Liver (tissue), 8 donors: ENCODE measurements at regions not wholly inside any gene's neighbourhood (a gene's known extent, or its start where the extent isn't known, plus 50 kb on each side); places are given as distances from the start of the nearest gene placed in this dataset.

Source experiments
- DNase-seq: peaks from one replicate; pipeline ENCODE4 v3.0.0-alpha.2; 2017; ENCODE audit warnings: low spot score
- H3K27ac ChIP-seq, 2 donors: one replicate each; pipeline ENCODE4 v1.7.0; 2013; ENCODE audit warnings: inconsistent platforms in 2 of 2, low read length in 2 of 2, control low read depth in 1 of 2, low read depth in 1 of 2, mild to moderate bottlenecking in 1 of 2
- H3K27me3 ChIP-seq, 4 donors: one replicate each; pipeline versions ENCODE4 v1.6.1 to v1.7.0; 2013; ENCODE audit warnings: low read length in 3 of 4, inconsistent platforms in 1 of 4, mild to moderate bottlenecking in 1 of 4, moderate library complexity in 1 of 4; ENCODE audit not compliant: control insufficient read depth in 4 of 4, insufficient read depth in 4 of 4
- H3K36me3 ChIP-seq, 4 donors: one replicate each; pipeline versions ENCODE4 v1.6.1 to v1.7.0; 2013; ENCODE audit warnings: low read length in 3 of 4, mild to moderate bottlenecking in 3 of 4, low read depth in 1 of 4, moderate library complexity in 1 of 4; ENCODE audit not compliant: control insufficient read depth in 4 of 4, insufficient read depth in 3 of 4
- H3K4me1 ChIP-seq, 4 donors: one replicate each; pipeline versions ENCODE4 v1.6.1 to v1.7.0; 2013; ENCODE audit warnings: low read length in 3 of 4, mild to moderate bottlenecking in 3 of 4, moderate library complexity in 1 of 4; ENCODE audit not compliant: control insufficient read depth in 4 of 4, insufficient read depth in 4 of 4
- H3K4me3 ChIP-seq, 3 donors: one replicate each; pipeline versions ENCODE4 v1.6.1 to v1.7.0; 2013; ENCODE audit warnings: low read length in 3 of 3, control low read depth in 1 of 3, low read depth in 1 of 3, mild to moderate bottlenecking in 1 of 3
- H3K9ac ChIP-seq, 2 donors: one replicate each; pipeline ENCODE4 v1.7.0; 2013; ENCODE audit warnings: low read length in 2 of 2, mild to moderate bottlenecking in 2 of 2, moderate library complexity in 2 of 2, control low read depth in 1 of 2, low read depth in 1 of 2
- H3K9me3 ChIP-seq, 4 donors: one replicate each; pipeline versions ENCODE4 v1.6.1 to v1.7.0; 2013; ENCODE audit warnings: low read length in 3 of 4; ENCODE audit not compliant: control insufficient read depth in 4 of 4
- EGR1 ChIP-seq, 2 donors: IDR thresholded peaks; 2 replicates each; pipeline ENCODE4 v1.6.1; 2016 to 2018; ENCODE audit warnings: antibody characterized with exemption in 2 of 2, low read depth in 2 of 2
- FOXA1 ChIP-seq: IDR thresholded peaks from 2 replicates; pipeline ENCODE4 v1.6.1; 2016; ENCODE audit warnings: antibody characterized with exemption
- FOXA2 ChIP-seq: IDR thresholded peaks from 2 replicates; pipeline ENCODE4 v1.6.1; 2016; ENCODE audit warnings: antibody characterized with exemption
- GABPA ChIP-seq, 2 donors: IDR thresholded peaks in 1 of 2; conservative IDR thresholded peaks in 1 of 2; 2 replicates each; pipeline ENCODE4 v1.6.1; 2016; ENCODE audit warnings: antibody characterized with exemption in 2 of 2, mild to moderate bottlenecking in 1 of 2, moderate library complexity in 1 of 2
- HNF4A ChIP-seq, 2 donors: conservative IDR thresholded peaks; 2 replicates each; pipeline ENCODE4 v1.6.1; 2016; ENCODE audit warnings: antibody characterized with exemption in 2 of 2, mild to moderate bottlenecking in 2 of 2
- HNF4G ChIP-seq: IDR thresholded peaks from 2 replicates; pipeline ENCODE4 v1.6.1; 2016; ENCODE audit warnings: antibody characterized with exemption
- JUND ChIP-seq, 2 donors: IDR thresholded peaks; 2 replicates each; pipeline ENCODE4 v1.6.1; 2016; ENCODE audit warnings: antibody characterized with exemption in 2 of 2
- NR2F2 ChIP-seq: IDR thresholded peaks from 2 replicates; pipeline ENCODE4 v1.6.1; 2016; ENCODE audit warnings: antibody characterized with exemption
- RAD21 ChIP-seq, 2 donors: IDR thresholded peaks; 2 replicates each; pipeline ENCODE4 v1.6.1; 2016; ENCODE audit warnings: antibody characterized with exemption in 2 of 2, mild to moderate bottlenecking in 2 of 2
- RXRA ChIP-seq, 2 donors: IDR thresholded peaks; 2 replicates each; pipeline ENCODE4 v1.6.1; 2017 to 2018; ENCODE audit warnings: antibody characterized with exemption in 2 of 2, mild to moderate bottlenecking in 1 of 2
- SP1 ChIP-seq: IDR thresholded peaks from 2 replicates; pipeline ENCODE4 v1.6.1; 2018; ENCODE audit warnings: antibody characterized with exemption, mild to moderate bottlenecking
- TAF1 ChIP-seq: conservative IDR thresholded peaks from 2 replicates; pipeline ENCODE4 v1.6.1; 2016; ENCODE audit warnings: antibody characterized with exemption, mild to moderate bottlenecking
- YY1 ChIP-seq: IDR thresholded peaks from 2 replicates; pipeline ENCODE4 v1.6.1; 2016; ENCODE audit warnings: antibody characterized with exemption, mild to moderate bottlenecking
- whole genome bisulfite sequencing: extraction: QIAGEN DNeasy Blood & Tissue Kit; methylation state at CpG from one replicate; pipeline ENCODE4 v1.1.7; 2013; 5-methylcytosine and 5-hydroxymethylcytosine counted together
- TF ChIP-seq, protein P1 (sequence below): IDR thresholded peaks from 2 replicates; pipeline ENCODE4 v1.6.1; 2016; ENCODE audit warnings: antibody characterized with exemption
- TF ChIP-seq, protein P2 (sequence below): IDR thresholded peaks from 2 replicates; pipeline ENCODE4 v1.6.1; 2016; ENCODE audit warnings: antibody characterized with exemption
- TF ChIP-seq, protein P3 (sequence below): fragments of 150-350 bp; IDR thresholded peaks from 2 replicates; pipeline ENCODE4 v1.5.1; 2017; ENCODE audit warnings: improper control_type of control experiment, low read depth, low read length; ENCODE audit not compliant: missing input control
- TF ChIP-seq, protein P4 (sequence below): IDR thresholded peaks from 2 replicates; pipeline ENCODE4 v1.6.1; 2016; ENCODE audit warnings: antibody characterized with exemption
- TF ChIP-seq, protein P5 (sequence below): IDR thresholded peaks from 2 replicates; pipeline ENCODE4 v1.6.1; 2016; ENCODE audit warnings: antibody characterized with exemption, mild to moderate bottlenecking
- donor health status: healthy.
- donor health status: healthy.
- donor health status: healthy.
- donor health status: healthy.
- donor health status: healthy.

DNA sequence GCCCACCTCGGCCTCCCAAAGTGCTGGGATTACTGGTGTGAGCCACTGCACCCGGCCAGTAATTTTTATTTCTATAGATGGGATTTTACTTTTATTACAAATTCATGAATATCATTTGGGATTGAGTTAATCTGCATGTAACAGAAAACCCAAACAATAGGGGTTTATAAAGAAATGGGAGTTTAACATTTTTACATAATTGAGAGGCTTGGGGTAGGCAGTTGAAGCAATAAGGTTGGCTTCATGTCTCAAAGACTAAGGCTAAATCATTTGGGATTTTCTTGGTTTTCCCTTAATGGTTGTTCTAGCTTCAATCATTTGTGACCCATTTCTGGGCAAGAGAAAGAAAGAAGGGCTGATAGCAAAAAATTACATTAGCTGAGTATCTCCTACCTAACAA, 118.7 kb upstream of the FOXD3 start:
- Histone ChIP-seq H3K4me3 (no peak overlapping the region), H3K27me3 (peaks cover 0 to 8% (median 2%) of the 10 kb centered on the region in 4 donors), H3K9me3 (no peaks in the 10 kb centered on the region), H3K36me3 (no peaks in the 10 kb centered on the region), H3K4me1 (no peaks in the 10 kb centered on the region), H3K27ac (no peak overlapping the region), H3K9ac (no peak overlapping the region)
- DNase-seq, result no peak
- TF ChIP-seq FOXA2, result no peak
- WGBS, result 80% methylated on average over 2 of the region's 2 CpGs

DNA sequence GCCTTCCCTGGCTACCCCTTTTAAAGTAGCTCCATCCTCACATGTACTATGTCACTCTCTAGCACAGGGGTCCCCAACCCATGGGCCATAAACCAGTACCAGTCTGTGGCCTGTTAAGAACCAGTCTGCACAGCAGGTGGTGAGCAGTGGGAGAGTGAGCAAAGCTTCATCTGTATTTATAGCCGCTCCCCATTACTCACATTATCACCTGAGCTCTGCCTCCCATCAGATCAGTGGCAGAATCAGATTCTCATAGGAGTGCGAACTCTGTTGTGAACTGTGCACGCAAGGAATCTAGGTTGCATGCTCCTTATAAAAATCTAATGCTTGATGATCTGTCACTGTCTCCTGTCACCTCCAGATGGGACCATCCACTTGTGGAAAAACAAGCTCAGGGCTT, 116.6 kb upstream of the FOXD3 start:
- TF ChIP-seq RXRA (IDR thresholded peaks at IDR 0.05), result no peak
- TF ChIP-seq, protein P1, sequence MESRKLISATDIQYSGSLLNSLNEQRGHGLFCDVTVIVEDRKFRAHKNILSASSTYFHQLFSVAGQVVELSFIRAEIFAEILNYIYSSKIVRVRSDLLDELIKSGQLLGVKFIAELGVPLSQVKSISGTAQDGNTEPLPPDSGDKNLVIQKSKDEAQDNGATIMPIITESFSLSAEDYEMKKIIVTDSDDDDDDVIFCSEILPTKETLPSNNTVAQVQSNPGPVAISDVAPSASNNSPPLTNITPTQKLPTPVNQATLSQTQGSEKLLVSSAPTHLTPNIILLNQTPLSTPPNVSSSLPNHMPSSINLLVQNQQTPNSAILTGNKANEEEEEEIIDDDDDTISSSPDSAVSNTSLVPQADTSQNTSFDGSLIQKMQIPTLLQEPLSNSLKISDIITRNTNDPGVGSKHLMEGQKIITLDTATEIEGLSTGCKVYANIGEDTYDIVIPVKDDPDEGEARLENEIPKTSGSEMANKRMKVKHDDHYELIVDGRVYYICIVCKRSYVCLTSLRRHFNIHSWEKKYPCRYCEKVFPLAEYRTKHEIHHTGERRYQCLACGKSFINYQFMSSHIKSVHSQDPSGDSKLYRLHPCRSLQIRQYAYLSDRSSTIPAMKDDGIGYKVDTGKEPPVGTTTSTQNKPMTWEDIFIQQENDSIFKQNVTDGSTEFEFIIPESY, result no peak
- TF ChIP-seq RAD21 (IDR thresholded peaks at IDR 0.05), result no peak
- no peak for TF ChIP-seq YY1
- no peak for TF ChIP-seq HNF4A (conservative IDR thresholded peaks at IDR 0.05)
- TF ChIP-seq, protein P2, sequence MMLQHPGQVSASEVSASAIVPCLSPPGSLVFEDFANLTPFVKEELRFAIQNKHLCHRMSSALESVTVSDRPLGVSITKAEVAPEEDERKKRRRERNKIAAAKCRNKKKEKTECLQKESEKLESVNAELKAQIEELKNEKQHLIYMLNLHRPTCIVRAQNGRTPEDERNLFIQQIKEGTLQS, result no peak
- no peak for TF ChIP-seq SP1
- no peaks in the 10 kb centered on the region for H3K36me3 ChIP-seq
- DNase-seq, result no peak
- 92% methylated on average over 3 of the region's 3 CpGs for WGBS
- no peak overlapping the region for H3K27ac ChIP-seq
- H3K27me3 ChIP-seq, result peaks cover 0 to 5% (median 2%) of the 10 kb centered on the region in 4 donors
- H3K4me3 ChIP-seq, result no peak overlapping the region
- H3K9ac ChIP-seq, result no peak overlapping the region
- no peaks in the 10 kb centered on the region for H3K4me1 ChIP-seq
- H3K9me3 ChIP-seq, result no peaks in the 10 kb centered on the region

DNA sequence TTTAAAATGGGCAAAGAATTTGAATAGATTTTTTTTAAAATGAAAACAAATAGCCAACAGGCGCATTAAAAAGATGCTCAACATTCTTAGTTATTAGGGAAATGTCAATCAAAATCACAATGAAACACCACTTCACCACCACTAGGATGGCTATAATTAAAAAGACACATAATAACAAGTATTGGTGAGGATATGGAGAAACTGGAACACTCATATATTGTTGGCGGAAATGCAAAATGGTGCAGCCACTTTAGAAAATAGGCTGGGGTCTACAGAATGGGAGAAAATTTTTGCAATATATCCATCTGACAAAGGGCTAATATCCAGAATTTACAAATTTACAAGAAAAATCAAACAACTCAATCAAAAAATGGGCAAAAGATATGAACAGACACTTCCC, 107.8 kb upstream of the FOXD3 start:
- peaks cover 0 to 4% (median 0%) of the 10 kb centered on the region in 4 donors for H3K27me3 ChIP-seq
- no peak overlapping the region for H3K9ac ChIP-seq
- no peak for DNase-seq
- H3K9me3 ChIP-seq, result no peaks in the 10 kb centered on the region
- H3K27ac ChIP-seq, result no peak overlapping the region
- TF ChIP-seq FOXA2, result no peak
- TF ChIP-seq NR2F2, result no peak
- TF ChIP-seq SP1, result no peak
- no peak for TF ChIP-seq EGR1 (IDR thresholded peaks at IDR 0.05; ENCODE audit: low read depth in 2 of 2)
- TF ChIP-seq, protein P1, result no peak
- TF ChIP-seq, protein P3, sequence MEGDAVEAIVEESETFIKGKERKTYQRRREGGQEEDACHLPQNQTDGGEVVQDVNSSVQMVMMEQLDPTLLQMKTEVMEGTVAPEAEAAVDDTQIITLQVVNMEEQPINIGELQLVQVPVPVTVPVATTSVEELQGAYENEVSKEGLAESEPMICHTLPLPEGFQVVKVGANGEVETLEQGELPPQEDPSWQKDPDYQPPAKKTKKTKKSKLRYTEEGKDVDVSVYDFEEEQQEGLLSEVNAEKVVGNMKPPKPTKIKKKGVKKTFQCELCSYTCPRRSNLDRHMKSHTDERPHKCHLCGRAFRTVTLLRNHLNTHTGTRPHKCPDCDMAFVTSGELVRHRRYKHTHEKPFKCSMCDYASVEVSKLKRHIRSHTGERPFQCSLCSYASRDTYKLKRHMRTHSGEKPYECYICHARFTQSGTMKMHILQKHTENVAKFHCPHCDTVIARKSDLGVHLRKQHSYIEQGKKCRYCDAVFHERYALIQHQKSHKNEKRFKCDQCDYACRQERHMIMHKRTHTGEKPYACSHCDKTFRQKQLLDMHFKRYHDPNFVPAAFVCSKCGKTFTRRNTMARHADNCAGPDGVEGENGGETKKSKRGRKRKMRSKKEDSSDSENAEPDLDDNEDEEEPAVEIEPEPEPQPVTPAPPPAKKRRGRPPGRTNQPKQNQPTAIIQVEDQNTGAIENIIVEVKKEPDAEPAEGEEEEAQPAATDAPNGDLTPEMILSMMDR, result no peak
- TF ChIP-seq JUND (IDR thresholded peaks at IDR 0.05), result no peak
- TF ChIP-seq TAF1, result no peak
- no peak for TF ChIP-seq FOXA1
- no peak for TF ChIP-seq HNF4G
- TF ChIP-seq, protein P2, result no peak
- TF ChIP-seq, protein P4, sequence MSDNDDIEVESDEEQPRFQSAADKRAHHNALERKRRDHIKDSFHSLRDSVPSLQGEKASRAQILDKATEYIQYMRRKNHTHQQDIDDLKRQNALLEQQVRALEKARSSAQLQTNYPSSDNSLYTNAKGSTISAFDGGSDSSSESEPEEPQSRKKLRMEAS, result no peak
- TF ChIP-seq HNF4A (conservative IDR thresholded peaks at IDR 0.05), result no peak
- TF ChIP-seq YY1, result no peak
- TF ChIP-seq RXRA (IDR thresholded peaks at IDR 0.05), result no peak
- TF ChIP-seq, protein P5, sequence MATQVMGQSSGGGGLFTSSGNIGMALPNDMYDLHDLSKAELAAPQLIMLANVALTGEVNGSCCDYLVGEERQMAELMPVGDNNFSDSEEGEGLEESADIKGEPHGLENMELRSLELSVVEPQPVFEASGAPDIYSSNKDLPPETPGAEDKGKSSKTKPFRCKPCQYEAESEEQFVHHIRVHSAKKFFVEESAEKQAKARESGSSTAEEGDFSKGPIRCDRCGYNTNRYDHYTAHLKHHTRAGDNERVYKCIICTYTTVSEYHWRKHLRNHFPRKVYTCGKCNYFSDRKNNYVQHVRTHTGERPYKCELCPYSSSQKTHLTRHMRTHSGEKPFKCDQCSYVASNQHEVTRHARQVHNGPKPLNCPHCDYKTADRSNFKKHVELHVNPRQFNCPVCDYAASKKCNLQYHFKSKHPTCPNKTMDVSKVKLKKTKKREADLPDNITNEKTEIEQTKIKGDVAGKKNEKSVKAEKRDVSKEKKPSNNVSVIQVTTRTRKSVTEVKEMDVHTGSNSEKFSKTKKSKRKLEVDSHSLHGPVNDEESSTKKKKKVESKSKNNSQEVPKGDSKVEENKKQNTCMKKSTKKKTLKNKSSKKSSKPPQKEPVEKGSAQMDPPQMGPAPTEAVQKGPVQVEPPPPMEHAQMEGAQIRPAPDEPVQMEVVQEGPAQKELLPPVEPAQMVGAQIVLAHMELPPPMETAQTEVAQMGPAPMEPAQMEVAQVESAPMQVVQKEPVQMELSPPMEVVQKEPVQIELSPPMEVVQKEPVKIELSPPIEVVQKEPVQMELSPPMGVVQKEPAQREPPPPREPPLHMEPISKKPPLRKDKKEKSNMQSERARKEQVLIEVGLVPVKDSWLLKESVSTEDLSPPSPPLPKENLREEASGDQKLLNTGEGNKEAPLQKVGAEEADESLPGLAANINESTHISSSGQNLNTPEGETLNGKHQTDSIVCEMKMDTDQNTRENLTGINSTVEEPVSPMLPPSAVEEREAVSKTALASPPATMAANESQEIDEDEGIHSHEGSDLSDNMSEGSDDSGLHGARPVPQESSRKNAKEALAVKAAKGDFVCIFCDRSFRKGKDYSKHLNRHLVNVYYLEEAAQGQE, result no peak
- no peak for TF ChIP-seq GABPA (IDR thresholded peaks at IDR 0.05 in 1 of 2, conservative IDR thresholded peaks at IDR 0.05 in 1 of 2)
- no peaks in the 10 kb centered on the region for H3K36me3 ChIP-seq
- no peaks in the 10 kb centered on the region for H3K4me1 ChIP-seq
- no peak overlapping the region for H3K4me3 ChIP-seq
- 94% methylated on average over 2 of the region's 2 CpGs for WGBS
